ENCODE measurements at regions not wholly inside any gene's neighbourhood (a gene's known extent, or its start where the extent isn't known, plus 50 kb on each side); places are given as distances from the start of the nearest gene placed in this dataset.
"Not testable (repeated sequence)": the region's sequence is repeated elsewhere in the genome, so short reads cannot be mapped to it uniquely, and the experiment has no call there.

DNA sequence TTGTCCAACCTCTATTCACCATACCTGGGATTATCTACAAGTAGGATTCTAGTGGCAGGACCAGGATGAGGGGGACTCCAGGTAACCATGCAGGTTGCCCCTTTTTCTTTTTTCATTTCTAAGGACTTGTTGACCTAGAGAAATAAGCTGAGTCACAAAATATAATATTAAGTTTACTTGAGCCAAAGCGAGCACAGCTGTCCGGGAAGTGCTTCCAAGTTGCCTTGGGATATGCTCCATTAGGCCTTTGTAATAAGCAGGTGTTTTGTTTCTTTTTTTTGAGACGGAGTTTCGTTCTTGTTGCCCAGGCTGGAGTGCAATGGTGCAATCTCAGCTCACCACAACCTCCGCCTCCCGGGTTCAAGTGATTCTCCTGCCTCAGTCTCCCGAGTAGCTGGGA, 85.6 kb downstream of the ZNF467 start:
- TF ChIP-seq, protein P1, sequence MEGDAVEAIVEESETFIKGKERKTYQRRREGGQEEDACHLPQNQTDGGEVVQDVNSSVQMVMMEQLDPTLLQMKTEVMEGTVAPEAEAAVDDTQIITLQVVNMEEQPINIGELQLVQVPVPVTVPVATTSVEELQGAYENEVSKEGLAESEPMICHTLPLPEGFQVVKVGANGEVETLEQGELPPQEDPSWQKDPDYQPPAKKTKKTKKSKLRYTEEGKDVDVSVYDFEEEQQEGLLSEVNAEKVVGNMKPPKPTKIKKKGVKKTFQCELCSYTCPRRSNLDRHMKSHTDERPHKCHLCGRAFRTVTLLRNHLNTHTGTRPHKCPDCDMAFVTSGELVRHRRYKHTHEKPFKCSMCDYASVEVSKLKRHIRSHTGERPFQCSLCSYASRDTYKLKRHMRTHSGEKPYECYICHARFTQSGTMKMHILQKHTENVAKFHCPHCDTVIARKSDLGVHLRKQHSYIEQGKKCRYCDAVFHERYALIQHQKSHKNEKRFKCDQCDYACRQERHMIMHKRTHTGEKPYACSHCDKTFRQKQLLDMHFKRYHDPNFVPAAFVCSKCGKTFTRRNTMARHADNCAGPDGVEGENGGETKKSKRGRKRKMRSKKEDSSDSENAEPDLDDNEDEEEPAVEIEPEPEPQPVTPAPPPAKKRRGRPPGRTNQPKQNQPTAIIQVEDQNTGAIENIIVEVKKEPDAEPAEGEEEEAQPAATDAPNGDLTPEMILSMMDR (IDR thresholded peaks at IDR 0.05; ENCODE audit: low read depth, low read length, poor library complexity, severe bottlenecking) = not testable (repeated sequence)
- TF ChIP-seq EZH2phosphoT487 (IDR thresholded peaks at IDR 0.05; ENCODE audit: borderline replicate concordance, low read length) = not testable (repeated sequence)
